OCI-LY1 (cell line): ENCODE measurements at regions not wholly inside any gene's neighbourhood (a gene's known extent, or its start where the extent isn't known, plus 50 kb on each side); places are given as distances from the start of the nearest gene placed in this dataset.
"Not testable (repeated sequence)": the region's sequence is repeated elsewhere in the genome, so short reads cannot be mapped to it uniquely, and the experiment has no call there.

ENCODE experiments used
- H2AFZ ChIP-seq: fragments of 200-600 bp; sonication (generic), shearing (Covaris generic); 2 replicates; pipeline ENCODE4 v1.6.0; 2014; ENCODE audit warnings: antibody characterized with exemption, mild to moderate bottlenecking, low read length
- H3F3A ChIP-seq: fragments of 200-600 bp; sonication (generic), shearing (Covaris generic); 2 replicates; pipeline ENCODE4 v1.6.0; 2014; ENCODE audit warnings: mild to moderate bottlenecking, antibody characterized with exemption, low read length, moderate library complexity; ENCODE audit not compliant: insufficient read depth
- H3K27ac ChIP-seq: fragments of 200-600 bp; sonication (generic); 2 replicates; pipeline ENCODE4 v1.5.1; 2014; ENCODE audit warnings: low read length, mixed run types, mild to moderate bottlenecking, low read depth; ENCODE audit not compliant: poor library complexity, severe bottlenecking
- H3K27me3 ChIP-seq: fragments of 200-600 bp; sonication (generic); 2 replicates; pipeline ENCODE4 v1.6.0; 2014; ENCODE audit warnings: antibody characterized with exemption, mild to moderate bottlenecking, low read length, moderate library complexity; ENCODE audit not compliant: insufficient read depth
- H3K36me3 ChIP-seq: fragments of 200-600 bp; sonication (generic); 2 replicates; pipeline ENCODE4 v1.6.1; 2014; ENCODE audit warnings: mild to moderate bottlenecking, antibody characterized with exemption, low read length, moderate library complexity, mixed read lengths; ENCODE audit not compliant: insufficient read depth
- H3K4me1 ChIP-seq: fragments of 200-600 bp; sonication (generic); 2 replicates; pipeline ENCODE4 v1.5.1; 2014; ENCODE audit warnings: mild to moderate bottlenecking, low read length, moderate library complexity; ENCODE audit not compliant: insufficient read depth, severe bottlenecking
- H3K4me2 ChIP-seq: fragments of 200-600 bp; sonication (generic), shearing (Covaris generic); 2 replicates; pipeline ENCODE4 v1.6.1; 2014; ENCODE audit warnings: low read length
- H3K4me3 ChIP-seq: fragments of 200-600 bp; sonication (generic); 2 replicates; pipeline ENCODE4 v1.5.1; 2014; ENCODE audit warnings: low read length, low read depth, mild to moderate bottlenecking, mixed read lengths; ENCODE audit not compliant: poor library complexity, severe bottlenecking
- H3K79me2 ChIP-seq: fragments of 200-600 bp; shearing (Covaris generic); 2 replicates; pipeline ENCODE4 v1.6.1; 2016; ENCODE audit warnings: mixed run types, low read length, mixed read lengths; ENCODE audit not compliant: insufficient read depth
- H3K9ac ChIP-seq: fragments of 200-600 bp; sonication (generic), shearing (Covaris generic); 2 replicates; pipeline ENCODE4 v1.6.1; 2014; ENCODE audit warnings: mild to moderate bottlenecking, low read length, mixed read lengths
- H3K9me2 ChIP-seq: fragments of 200-600 bp; sonication (generic), shearing (Covaris generic); 2 replicates; pipeline ENCODE4 v1.6.1; 2014; ENCODE audit warnings: low read depth, mild to moderate bottlenecking, low read length, mixed read lengths
- H3K9me3 ChIP-seq: fragments of 200-600 bp; shearing (Covaris generic); 2 replicates; pipeline ENCODE4 v1.6.1; 2014; ENCODE audit warnings: low read length, mixed read lengths
- H4K20me1 ChIP-seq: fragments of 200-600 bp; sonication (generic), shearing (Covaris generic); 2 replicates; pipeline ENCODE4 v1.6.0; 2016; ENCODE audit warnings: mild to moderate bottlenecking, low read length; ENCODE audit not compliant: insufficient read depth
- EZH2 ChIP-seq: fragments of 200-600 bp; sonication (generic), shearing (Covaris generic); IDR thresholded peaks from 2 replicates; pipeline ENCODE4 v1.8.0; 2017; ENCODE audit warnings: borderline replicate concordance, mixed run types, mild to moderate bottlenecking, antibody characterized with exemption, low read length, moderate library complexity, mixed read lengths
- TF ChIP-seq, protein P1 (sequence below): fragments of 200-600 bp; sonication (generic), shearing (Covaris generic); IDR thresholded peaks from 2 replicates; pipeline ENCODE4 v1.5.1; 2017; ENCODE audit warnings: mild to moderate bottlenecking, antibody characterized with exemption, low read length, moderate library complexity, mixed read lengths

DNA sequence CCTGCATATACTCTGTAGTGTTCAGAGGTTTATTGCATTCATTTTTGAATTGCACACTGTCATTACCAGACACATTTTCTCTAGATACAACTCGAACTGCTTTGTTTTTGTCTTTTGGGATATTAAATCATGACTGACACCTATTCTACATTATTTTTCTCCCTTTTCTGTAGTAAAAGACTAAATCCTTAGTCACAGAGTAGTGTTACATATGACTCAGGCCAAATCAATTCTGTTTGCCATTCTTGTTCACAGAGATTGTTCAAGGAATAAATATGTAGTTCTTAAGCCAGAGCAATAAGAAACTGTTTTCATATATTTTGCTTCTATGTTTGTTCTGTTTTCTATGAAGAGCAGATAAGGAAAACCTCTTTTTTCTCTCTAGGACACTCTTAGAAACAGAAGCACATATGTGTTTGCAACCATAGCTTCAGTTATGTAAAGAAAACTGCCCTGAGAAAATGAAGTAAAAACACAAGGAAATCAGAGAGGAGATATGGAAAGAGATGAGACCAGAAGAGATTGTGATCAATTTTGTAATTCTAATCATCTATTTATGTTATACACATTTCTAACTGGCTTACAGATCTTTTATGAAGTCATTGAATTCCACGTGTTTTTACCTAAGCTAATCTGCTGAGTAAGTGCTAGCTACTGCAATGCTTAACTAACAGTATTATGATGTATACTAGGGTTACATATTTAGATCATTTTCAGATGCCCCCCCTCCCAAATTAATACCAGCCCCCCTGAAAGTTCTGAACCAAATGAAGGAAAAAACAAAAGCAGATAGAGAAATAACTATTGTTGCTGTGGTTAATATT lies 1995.6 kb upstream of the CDH6 start:
- Histone ChIP-seq H3K4me3 (no peak overlapping the region), H3K27ac (no peak overlapping the region), H3K36me3 (no peaks in the 10 kb centered on the region), H3K79me2 (no peaks in the 10 kb centered on the region), H3K9ac (no peak overlapping the region), H3K4me1 (no peaks in the 10 kb centered on the region), H3K9me3 (no peaks in the 10 kb centered on the region), H3K4me2 (no peak overlapping the region), H3K9me2 (no peaks in the 10 kb centered on the region), H3F3A (no peaks in the 10 kb centered on the region), H4K20me1 (no peaks in the 10 kb centered on the region), H2AFZ (no peak overlapping the region), H3K27me3 (no peaks in the 10 kb centered on the region)
- TF ChIP-seq, protein P1, sequence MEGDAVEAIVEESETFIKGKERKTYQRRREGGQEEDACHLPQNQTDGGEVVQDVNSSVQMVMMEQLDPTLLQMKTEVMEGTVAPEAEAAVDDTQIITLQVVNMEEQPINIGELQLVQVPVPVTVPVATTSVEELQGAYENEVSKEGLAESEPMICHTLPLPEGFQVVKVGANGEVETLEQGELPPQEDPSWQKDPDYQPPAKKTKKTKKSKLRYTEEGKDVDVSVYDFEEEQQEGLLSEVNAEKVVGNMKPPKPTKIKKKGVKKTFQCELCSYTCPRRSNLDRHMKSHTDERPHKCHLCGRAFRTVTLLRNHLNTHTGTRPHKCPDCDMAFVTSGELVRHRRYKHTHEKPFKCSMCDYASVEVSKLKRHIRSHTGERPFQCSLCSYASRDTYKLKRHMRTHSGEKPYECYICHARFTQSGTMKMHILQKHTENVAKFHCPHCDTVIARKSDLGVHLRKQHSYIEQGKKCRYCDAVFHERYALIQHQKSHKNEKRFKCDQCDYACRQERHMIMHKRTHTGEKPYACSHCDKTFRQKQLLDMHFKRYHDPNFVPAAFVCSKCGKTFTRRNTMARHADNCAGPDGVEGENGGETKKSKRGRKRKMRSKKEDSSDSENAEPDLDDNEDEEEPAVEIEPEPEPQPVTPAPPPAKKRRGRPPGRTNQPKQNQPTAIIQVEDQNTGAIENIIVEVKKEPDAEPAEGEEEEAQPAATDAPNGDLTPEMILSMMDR, result no peak
- no peak for TF ChIP-seq EZH2

DNA sequence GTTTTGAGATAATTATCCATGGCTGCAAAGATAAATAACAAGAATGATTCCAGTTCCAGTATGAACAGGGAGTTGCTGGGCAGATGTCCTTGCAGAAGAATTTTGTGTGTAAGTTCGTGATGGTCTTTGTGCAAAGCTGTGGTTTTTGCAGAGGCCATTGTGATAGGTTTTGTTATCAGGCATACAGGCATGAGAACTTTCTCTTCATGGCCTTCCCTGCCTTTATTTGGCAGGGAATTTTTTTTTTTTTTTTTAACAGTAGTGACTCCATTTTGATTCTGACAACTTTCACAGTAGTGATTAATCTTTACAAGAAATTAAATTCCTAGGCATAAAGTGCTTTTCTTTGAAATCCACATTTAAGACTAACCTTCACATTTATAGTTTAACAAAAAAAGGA lies 1999.5 kb upstream of the CDH6 start:
- H3F3A ChIP-seq, result no peaks in the 10 kb centered on the region
- no peaks in the 10 kb centered on the region for H4K20me1 ChIP-seq
- H3K27ac ChIP-seq, result no peak overlapping the region
- H3K27me3 ChIP-seq, result no peaks in the 10 kb centered on the region
- H3K4me1 ChIP-seq, result no peaks in the 10 kb centered on the region
- H3K79me2 ChIP-seq, result no peaks in the 10 kb centered on the region
- no peaks in the 10 kb centered on the region for H3K9me3 ChIP-seq
- TF ChIP-seq EZH2, result no peak
- TF ChIP-seq, protein P1, result no peak
- no peak overlapping the region for H2AFZ ChIP-seq
- H3K4me2 ChIP-seq, result no peak overlapping the region
- H3K9me2 ChIP-seq, result no peaks in the 10 kb centered on the region
- H3K36me3 ChIP-seq, result no peaks in the 10 kb centered on the region
- H3K4me3 ChIP-seq, result no peak overlapping the region
- no peak overlapping the region for H3K9ac ChIP-seq

DNA sequence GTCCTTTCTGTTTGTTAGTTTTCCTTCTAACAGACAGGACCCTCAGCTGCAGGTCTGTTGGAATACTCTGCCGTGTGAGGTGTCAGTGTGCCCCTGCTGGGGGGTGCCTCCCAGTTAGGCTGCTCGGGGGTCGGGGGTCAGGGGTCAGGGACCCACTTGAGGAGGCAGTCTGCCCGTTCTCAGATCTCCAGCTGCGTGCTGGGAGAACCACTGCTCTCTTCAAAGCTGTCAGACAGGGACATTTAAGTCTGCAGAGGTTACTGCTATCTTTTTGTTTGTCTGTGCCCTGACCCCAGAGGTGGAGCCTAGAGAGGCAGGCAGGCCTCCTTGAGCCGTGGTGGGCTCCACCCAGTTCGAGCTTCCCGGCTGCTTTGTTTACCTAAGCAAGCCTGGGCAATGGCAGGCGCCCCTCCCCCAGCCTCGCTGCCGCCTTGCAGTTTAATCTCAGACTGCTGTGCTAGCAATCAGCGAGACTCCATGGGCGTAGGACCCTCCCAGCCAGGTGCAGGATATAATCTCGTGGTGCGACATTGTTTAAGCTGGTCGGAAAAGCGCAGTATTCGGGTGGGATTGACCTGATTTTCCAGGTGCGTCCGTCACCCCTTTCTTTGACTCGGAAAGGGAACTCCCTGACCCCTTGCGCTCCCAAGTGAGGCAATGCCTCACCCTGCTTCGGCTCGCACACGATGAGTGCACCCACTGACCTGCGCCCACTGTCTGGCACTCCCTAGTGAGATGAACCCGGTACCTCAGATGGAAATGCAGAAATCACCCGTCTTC lies 2002.0 kb upstream of the CDH6 start:
- not testable (repeated sequence) for H3K9ac ChIP-seq, H3F3A ChIP-seq, H3K4me2 ChIP-seq, H3K4me1 ChIP-seq, H3K4me3 ChIP-seq, H4K20me1 ChIP-seq, H3K36me3 ChIP-seq, H3K27me3 ChIP-seq, H3K79me2 ChIP-seq, H3K9me2 ChIP-seq, H2AFZ ChIP-seq, H3K27ac ChIP-seq, H3K9me3 ChIP-seq

DNA sequence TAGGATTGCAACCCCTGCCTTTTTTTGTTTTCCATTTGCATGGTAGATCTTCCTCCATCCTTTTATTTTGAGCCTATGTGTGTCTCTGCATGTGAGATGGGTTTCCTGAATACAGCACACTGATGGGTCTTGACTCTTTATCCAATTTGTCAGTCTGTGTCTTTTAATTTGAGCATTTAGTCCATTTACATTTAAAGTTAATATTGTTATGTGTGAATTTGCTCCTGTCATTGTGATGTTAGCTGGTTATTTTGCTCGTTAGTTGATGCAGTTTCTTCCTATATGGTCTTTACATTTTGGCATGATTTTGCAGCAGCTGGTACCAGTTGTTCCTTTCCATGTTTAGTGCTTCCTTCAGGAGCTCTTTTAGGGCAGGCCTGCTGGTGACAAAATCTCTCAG lies 2003.1 kb upstream of the CDH6 start:
- not testable (repeated sequence) for H3K9ac ChIP-seq, H3F3A ChIP-seq, H3K27ac ChIP-seq, H2AFZ ChIP-seq, H3K27me3 ChIP-seq, H3K9me3 ChIP-seq, H3K79me2 ChIP-seq, H3K9me2 ChIP-seq, H3K36me3 ChIP-seq, H3K4me1 ChIP-seq, H4K20me1 ChIP-seq, H3K4me2 ChIP-seq, H3K4me3 ChIP-seq

DNA sequence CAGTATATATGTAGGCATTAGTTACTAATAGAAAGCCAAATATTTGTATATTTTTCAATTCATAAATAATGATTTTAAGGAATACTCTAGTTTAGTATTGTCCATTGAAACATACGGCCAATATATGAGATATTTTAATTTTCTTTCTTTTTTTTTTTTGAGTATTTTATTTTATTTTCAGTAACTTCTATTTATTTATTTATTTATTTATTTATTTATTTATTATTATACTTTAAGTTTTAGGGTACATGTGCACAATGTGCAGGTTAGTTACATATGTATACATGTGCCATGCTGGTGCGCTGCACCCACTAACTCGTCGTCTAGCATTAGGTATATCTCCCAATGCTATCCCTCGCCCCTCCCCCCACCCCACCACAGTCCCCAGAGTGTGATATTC lies 2007.1 kb upstream of the CDH6 start:
- H3K9me2 ChIP-seq, H3K4me1 ChIP-seq, H3K4me2 ChIP-seq, H2AFZ ChIP-seq, H3K27me3 ChIP-seq, H3F3A ChIP-seq, H3K9ac ChIP-seq, H3K4me3 ChIP-seq, H3K36me3 ChIP-seq, H3K9me3 ChIP-seq, H3K79me2 ChIP-seq, H3K27ac ChIP-seq, H4K20me1 ChIP-seq: not testable (repeated sequence)
